ENCODE measurements at regions not wholly inside any gene's neighbourhood (a gene's known extent, or its start where the extent isn't known, plus 50 kb on each side); places are given as distances from the start of the nearest gene placed in this dataset.

DNA sequence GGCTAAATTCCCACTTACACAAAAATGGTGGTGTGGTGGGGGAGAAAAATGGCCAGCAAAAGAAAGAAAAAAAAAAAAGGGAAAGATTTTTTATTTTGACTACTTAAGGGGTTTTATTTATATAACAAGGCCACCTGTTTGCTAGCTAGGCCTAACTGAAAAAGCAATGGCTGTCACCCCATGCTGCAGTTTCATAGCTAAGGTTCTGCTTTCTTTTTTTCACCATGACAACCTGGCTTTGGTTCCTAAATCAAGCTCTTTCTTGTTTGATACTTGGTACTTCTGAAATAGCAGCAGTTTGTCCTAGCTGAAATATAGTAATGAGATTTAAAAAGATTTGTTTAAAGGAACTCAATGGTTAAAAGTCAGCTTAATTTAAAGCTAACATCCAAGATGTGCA, 433.2 kb upstream of the MEX3C start:
- DNase-seq (ENCODE audit: low read depth in 3 of 3, low spot score in 2 of 3), result no peak

DNA sequence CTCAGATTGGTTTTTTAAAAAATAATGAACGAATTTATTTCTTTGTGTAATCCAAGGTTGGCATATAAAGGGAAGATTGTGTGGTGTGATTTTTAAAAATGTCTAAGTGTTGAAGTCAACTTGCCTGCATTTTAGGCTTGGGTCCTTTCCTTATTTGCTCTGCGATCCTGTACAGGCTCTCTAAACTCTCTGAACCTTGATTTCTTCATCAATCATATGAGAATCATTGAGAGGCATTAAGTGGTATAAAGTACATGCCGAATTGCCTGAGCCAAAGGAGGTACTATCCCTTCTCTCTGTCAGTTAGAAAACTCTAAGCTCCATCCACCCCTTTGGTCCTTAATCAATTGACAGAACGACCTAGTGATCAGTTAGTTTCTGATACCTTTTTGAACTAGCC, 440.4 kb upstream of the MEX3C start:
- no peak for DNase-seq (ENCODE audit: low read depth in 3 of 3, low spot score in 2 of 3)

- DNase-seq (ENCODE audit: low read depth in 3 of 3, low spot score in 2 of 3), result no peak
These were observed 442.1 kb upstream of the MEX3C start for GRCh38 chr18:51639541-51639940.

DNA sequence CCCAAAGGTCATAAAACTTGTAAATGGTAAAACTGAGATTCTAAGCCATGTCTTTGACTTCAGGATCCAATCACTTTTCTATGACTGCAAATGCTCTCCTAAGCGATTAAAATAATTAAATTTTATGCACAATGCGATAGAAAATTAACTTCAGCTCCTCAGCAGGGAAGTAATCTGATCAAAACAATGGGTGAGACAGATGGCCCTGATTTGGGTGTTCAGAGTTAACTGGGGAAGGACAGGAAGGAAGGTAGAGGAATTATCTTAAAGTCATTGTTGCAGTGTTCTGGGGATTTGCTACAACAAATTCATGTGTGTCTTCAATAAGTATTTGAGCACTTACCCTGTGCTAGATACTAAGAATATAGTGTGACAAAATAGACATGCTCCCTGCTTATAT, 446.0 kb upstream of the MEX3C start:
- no peak for DNase-seq (ENCODE audit: low read depth in 3 of 3, low spot score in 2 of 3)

- no peak for DNase-seq (ENCODE audit: low read depth in 3 of 3, low spot score in 2 of 3)
These were observed 448.1 kb upstream of the MEX3C start for GRCh38 chr18:51645607-51646006.

DNA sequence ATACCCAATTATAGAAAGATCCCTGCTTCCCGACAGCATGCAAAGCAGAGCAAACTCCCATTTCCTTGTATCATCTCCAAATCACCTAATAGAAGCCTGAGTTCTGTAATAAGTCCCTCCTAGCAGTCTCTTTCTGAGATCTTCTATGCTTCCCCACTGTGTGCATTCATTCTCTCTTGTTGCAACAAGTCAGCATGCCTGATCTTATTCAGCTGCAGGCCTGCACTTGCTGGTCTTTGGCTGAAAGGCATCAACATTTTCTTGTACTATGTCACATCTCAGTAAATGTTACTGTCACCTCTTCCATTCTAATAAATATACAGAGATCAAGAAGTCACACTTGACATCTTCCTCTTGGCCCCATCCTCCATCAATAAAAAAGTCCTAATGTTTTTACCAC, 449.9 kb upstream of the MEX3C start:
- DNase-seq (ENCODE audit: low read depth in 3 of 3, low spot score in 2 of 3), result no peak

- no peak for DNase-seq (ENCODE audit: low read depth in 3 of 3, low spot score in 2 of 3)
These were observed 450.5 kb upstream of the MEX3C start for GRCh38 chr18:51647942-51648341.

DNA sequence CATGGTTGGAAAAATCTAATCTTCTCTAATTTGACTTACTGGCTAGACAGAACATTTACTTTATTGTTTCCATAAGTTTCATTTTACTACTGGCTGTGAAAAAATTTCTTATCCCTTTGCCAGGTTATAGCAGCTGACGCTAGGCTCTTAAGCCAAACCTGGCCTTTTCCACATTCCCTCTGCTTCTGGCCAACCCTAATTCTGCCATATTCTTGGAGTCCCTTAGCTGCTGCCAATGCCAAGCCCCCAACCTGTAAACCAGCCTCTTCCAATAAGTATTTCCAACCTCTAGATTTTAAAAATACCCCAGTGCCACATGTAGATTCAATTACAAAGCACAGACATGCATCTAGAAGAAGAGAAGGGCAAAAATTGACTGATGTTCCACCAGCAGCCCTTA, 452.3 kb upstream of the MEX3C start:
- DNase-seq (ENCODE audit: low read depth in 3 of 3, low spot score in 2 of 3), result no peak

GRCh38 chr18:51651761-51652160, 454.3 kb upstream of the MEX3C start:
- no peak for DNase-seq (ENCODE audit: low read depth in 3 of 3, low spot score in 2 of 3)

DNA sequence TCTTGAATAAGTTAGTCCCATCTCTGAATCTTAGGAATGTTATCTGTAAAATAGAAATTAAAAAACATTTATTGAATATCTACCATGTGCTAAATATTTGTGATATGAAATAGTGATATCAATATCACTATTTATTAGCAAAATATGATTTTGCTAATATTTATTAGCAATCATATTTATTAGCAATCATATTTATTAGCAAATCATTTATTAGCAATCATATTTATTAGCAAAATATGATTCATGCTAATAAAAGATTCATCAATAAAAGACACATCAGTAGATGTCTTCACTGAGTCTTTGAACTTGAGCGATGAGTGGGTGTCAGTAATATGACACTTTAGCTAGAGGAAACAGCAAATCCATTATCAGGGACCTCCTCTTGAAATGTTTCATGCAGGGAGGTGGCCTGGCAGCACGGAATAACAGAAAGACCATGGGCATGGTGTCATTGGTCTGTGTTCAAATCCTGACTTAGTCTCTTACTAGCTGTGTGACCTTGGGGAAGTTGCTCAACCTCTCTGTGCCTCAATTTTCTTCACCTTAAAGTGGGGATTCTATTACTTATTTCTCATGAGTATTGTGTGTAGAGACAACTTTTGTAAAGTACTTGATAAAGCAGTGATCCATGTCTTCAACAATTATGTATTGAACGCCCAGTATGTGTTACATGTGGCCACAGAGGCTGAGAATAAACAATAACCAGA, 456.2 kb upstream of the MEX3C start:
- DNase-seq (ENCODE audit: low read depth in 3 of 3, low spot score in 2 of 3), result no peak

DNA sequence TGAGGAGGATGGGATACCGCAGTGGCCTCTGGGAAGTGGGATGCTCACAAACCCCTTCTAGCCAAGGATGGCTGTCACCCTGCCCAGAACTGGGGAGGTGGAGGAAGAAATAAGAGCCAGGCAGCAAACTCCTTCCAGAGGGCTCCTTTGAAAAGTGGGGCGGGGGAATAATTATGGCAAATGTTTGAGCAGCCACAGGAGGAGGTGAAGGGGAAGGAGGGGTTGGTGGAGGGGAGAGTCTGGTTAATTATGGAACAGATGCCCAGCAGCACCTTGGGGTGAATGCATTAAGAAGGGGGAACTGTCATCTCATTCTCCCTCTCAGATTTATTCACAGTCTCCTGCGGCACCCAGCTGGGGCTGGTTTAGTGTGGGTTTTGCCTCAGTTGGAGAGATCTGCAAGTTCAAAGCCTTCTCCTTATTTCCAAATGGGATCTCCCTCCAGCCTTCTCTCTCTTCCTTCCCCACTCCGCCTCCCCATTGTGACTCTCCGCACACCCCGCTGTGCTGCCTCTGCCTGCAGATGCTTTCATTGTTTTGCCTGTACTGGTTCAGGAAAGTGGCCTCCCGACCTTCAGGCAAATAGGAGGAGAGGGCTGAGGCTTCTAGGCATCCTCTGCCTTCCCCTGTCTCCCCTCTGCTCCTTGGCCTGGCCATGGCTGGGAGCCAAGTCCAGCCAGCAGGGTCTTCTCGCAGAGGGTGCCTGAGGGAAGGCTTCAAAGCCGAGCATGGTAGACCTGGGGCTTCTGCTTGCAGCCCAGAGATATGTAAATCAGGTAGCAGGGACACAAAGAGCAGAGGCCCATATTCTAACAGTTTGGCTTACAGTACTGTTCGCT, 457.2 kb upstream of the MEX3C start:
- DNase-seq (ENCODE audit: low read depth in 3 of 3, low spot score in 2 of 3), result no peak

DNA sequence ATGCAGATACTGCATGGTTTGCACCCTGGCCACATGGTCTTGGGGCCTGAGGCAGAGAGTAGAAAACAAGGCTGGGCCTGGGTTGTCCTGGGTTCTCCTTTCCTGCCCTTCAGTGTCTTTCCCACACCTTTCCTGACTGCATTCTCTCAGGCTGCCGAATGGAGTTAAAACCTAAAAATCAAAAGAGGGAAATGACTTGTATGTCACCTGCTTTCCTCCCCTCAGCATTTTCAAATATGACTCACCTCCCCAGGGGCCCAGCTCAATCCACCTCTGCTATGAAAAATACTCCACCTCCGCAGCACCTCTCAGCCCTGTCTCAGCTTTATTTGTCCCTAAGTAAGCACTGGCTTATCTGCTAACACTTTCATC, 457.8 kb upstream of the MEX3C start:
- no peak for DNase-seq (ENCODE audit: low read depth in 3 of 3, low spot score in 2 of 3)

GRCh38 chr18:51656249-51656648, 458.8 kb upstream of the MEX3C start:
- no peak for DNase-seq (ENCODE audit: low read depth in 3 of 3, low spot score in 2 of 3)

DNA sequence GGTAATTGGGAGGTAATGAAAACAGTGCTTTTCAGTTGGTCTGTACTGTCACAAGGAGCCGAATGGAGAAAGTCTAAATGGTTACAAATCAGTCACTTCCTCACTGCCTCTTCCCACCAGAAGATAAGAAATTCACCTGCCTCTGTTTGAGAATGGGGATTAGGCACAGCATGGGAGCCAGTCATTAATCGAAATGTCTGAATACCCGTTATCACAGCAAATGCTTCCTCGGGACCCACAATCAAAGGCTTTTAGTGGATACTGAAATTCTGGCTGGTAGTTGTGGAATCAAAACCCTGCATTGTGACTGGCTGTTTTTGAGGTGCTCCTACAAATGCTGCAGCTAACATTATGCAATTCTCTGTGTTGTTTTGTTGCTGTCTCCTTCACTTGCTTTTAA, 461.0 kb upstream of the MEX3C start:
- DNase-seq (ENCODE audit: low read depth in 3 of 3, low spot score in 2 of 3), result no peak

DNA sequence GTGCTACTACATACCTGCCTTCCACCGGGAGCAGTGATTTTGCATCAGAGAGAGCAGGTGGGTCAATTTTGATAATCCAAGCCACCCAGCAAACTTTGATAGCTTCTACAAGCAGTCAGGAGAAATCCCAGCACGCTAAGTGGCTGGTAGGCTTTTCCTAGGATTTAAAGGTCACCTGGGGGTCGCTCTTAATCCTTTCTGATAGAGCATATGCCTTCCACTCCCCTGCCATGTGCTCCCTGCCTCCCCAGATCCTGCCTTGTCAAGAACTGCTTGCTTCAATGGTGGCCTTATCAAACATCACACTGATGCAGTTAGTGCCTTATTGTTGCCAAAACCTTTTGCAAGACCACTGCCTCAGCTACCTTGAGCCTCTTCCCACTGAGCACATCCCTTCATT, 462.3 kb upstream of the MEX3C start:
- DNase-seq (ENCODE audit: low read depth in 3 of 3, low spot score in 2 of 3), result no peak

DNA sequence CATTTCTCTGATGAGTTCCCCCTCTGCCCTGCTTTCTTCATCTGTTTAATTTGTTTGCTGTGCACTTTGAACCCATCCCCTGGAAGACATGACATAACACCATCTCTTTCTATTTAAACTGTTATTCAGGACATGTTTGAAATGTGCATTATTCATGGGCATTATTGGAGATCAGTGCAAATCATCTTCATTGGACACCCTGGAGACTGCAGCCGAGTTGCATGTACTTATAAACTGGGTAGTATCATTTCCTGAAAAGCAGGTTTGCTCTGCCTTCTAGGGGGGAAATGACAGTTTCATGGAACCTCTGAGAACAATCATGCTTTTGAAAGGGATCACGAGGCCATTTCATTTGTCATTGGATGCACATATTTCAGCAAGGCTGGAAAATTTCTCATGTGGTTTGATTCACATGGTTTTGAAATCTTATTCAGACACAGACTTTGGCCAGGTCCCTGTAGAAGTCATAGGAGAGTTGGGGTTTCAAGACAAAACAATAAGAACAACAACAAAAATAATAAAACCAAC, 462.8 kb upstream of the MEX3C start:
- no peak for DNase-seq (ENCODE audit: low read depth in 3 of 3, low spot score in 2 of 3)

DNA sequence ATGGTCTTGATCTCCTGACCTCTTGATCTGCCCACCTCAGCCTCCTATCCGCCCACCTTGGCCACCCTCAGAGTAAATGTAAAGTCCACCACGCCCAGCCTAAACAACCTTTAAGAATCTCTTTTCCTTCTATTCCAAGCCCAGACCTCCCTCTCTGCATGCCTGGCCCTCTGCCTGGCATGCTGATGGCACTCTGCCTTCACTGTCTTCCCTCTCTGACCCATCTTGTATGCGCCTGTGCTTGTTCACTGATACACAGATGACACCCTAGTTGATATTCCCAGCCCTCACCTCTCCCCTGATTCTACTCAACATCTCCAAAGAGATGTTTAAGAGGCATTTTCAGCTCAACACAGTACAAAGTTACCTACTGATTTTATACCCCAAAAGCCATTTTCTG, 466.8 kb upstream of the MEX3C start:
- no peak for DNase-seq (ENCODE audit: low read depth in 3 of 3, low spot score in 2 of 3)

DNA sequence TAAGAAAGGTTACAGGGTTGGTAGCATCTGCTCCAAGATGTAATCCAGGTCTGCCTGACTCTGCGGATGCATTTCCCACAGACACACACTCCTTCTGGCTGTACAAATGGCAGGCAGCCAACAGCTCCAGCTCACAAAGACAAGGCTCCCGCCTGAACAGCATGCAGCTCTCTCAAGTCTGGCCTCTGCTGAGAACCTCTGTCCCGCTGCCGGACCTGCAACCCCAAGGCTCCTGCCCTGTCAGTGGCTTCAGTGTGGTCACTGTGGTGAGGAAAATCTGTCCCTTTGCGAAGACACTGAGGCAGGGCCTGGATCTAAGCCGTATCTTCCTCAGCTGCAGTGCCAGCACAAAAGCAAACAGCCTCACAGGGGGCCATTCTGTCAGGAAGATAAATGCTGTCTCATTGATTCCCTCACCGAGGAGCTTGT, 469.3 kb upstream of the MEX3C start:
- DNase-seq (ENCODE audit: low read depth in 3 of 3, low spot score in 2 of 3), result no peak

DNA sequence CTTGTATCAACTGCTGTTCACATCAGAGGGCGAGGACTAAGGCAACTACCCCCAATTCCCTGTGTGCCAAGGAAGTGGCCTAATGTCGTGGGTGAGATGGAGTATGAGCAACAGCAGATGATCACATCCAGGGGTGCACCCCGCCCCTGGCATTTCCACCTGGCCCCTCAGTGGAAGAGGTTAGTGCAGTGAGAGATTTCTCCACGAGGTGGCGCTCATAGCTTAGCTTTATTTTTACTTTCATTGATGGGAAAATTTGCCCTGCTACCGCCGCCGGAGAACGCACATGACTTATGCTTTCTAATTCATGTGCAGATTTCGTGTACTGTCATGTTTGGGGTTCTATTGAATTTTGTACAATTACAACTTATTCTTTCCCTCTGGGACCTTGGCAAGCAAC, 470.6 kb upstream of the MEX3C start:
- DNase-seq (ENCODE audit: low read depth in 3 of 3, low spot score in 2 of 3), result peak in 2 of 3 donors; percentile 48 to 56

- no peak for DNase-seq (ENCODE audit: low read depth in 3 of 3, low spot score in 2 of 3)
These were observed 471.1 kb upstream of the MEX3C start for GRCh38 chr18:51668607-51669006.

GRCh38 chr18:51686590-51686989, 489.1 kb upstream of the MEX3C start:
- DNase-seq (ENCODE audit: low read depth in 3 of 3, low spot score in 2 of 3), result no peak
